GM23338 (cell line): ENCODE measurements at regions not wholly inside any gene's neighbourhood (a gene's known extent, or its start where the extent isn't known, plus 50 kb on each side); places are given as distances from the start of the nearest gene placed in this dataset.

Source experiments
- ATAC-seq: fragments of 200-7000 bp; cut with Tn5 transposase; 3 replicates; pipeline ENCODE4 v1.9.1; 2020
- DNase-seq: peaks from one replicate; pipeline ENCODE4 v3.0.0-alpha.2; 2015; ENCODE audit warnings: low spot score
- H2AFZ ChIP-seq: fragments of 200-600 bp; sonication (generic); 2 replicates; pipeline ENCODE4 v1.8.0; 2016; ENCODE audit warnings: antibody characterized with exemption, mild to moderate bottlenecking, moderate library complexity
- H3F3A ChIP-seq: fragments of 200-600 bp; sonication (generic); replicated peaks from 2 replicates; pipeline ENCODE4 v1.8.0; 2017; ENCODE audit warnings: antibody characterized with exemption, mixed run types, low read depth
- H3K27ac ChIP-seq: fragments of 200-600 bp; sonication (generic); 2 replicates; pipeline ENCODE4 v1.6.1; 2016; ENCODE audit warnings: low read depth
- H3K27me3 ChIP-seq: fragments of 200-600 bp; sonication (generic); 2 replicates; pipeline ENCODE4 v1.8.0; 2016; ENCODE audit warnings: mild to moderate bottlenecking, mixed run types, moderate library complexity; ENCODE audit not compliant: insufficient read depth
- H3K36me3 ChIP-seq: fragments of 200-600 bp; sonication (generic); 2 replicates; pipeline ENCODE4 v1.8.0; 2016; ENCODE audit warnings: mild to moderate bottlenecking; ENCODE audit not compliant: insufficient read depth
- H3K4me1 ChIP-seq: fragments of 200-600 bp; sonication (generic); 2 replicates; pipeline ENCODE4 v1.8.0; 2016; ENCODE audit warnings: mild to moderate bottlenecking, moderate library complexity; ENCODE audit not compliant: insufficient read depth
- H3K4me2 ChIP-seq: fragments of 200-600 bp; sonication (generic); 2 replicates; pipeline ENCODE4 v1.7.1; 2017; ENCODE audit warnings: mixed run types
- H3K4me3 ChIP-seq: fragments of 200-600 bp; sonication (generic); 2 replicates; pipeline ENCODE4 v1.6.1; 2016; ENCODE audit warnings: mixed run types
- H3K79me2 ChIP-seq: fragments of 200-600 bp; sonication (generic); replicated peaks from 2 replicates; pipeline ENCODE4 v1.8.0; 2017; ENCODE audit warnings: mild to moderate bottlenecking; ENCODE audit not compliant: insufficient read depth
- H3K9me2 ChIP-seq: fragments of 200-600 bp; sonication (generic); 2 replicates; pipeline ENCODE4 v1.8.0; 2017; ENCODE audit not compliant: insufficient read depth
- H4K20me1 ChIP-seq: fragments of 200-600 bp; sonication (generic); replicated peaks from 2 replicates; pipeline ENCODE4 v1.8.0; 2017; ENCODE audit warnings: mild to moderate bottlenecking; ENCODE audit not compliant: insufficient read depth
- H3K27ac Mint-ChIP-seq: 2 replicates; pipeline ENCODE4 v1.8.0; 2020; ENCODE audit warnings: inconsistent platforms, mild to moderate bottlenecking, moderate library complexity, mixed read lengths
- H3K27me3 Mint-ChIP-seq: 3 replicates; pipeline ENCODE4 v1.8.0; 2022; ENCODE audit warnings: low read depth, mild to moderate bottlenecking, moderate library complexity, mixed read lengths, inconsistent platforms; ENCODE audit not compliant: insufficient read depth, poor library complexity
- H3K36me3 Mint-ChIP-seq: 3 replicates; pipeline ENCODE4 v1.8.0; 2021; ENCODE audit warnings: low read depth, mild to moderate bottlenecking, inconsistent platforms, moderate library complexity, mixed read lengths
- H3K4me1 Mint-ChIP-seq: 3 replicates; pipeline ENCODE4 v1.8.0; 2020; ENCODE audit warnings: mild to moderate bottlenecking, inconsistent platforms, mixed read lengths
- H3K4me3 Mint-ChIP-seq: 3 replicates; pipeline ENCODE4 v1.8.0; 2021; ENCODE audit warnings: moderate library complexity, mild to moderate bottlenecking, inconsistent platforms, mixed read lengths
- H3K9me3 Mint-ChIP-seq: 3 replicates; pipeline ENCODE4 v1.8.0; 2020; ENCODE audit warnings: moderate library complexity, mild to moderate bottlenecking, inconsistent platforms, mixed read lengths
- EZH2 ChIP-seq: fragments of 200-600 bp; sonication (generic); IDR thresholded peaks from one replicate; pipeline ENCODE4 v1.8.0; 2017; ENCODE audit warnings: antibody characterized with exemption, mild to moderate bottlenecking, low read depth; ENCODE audit not compliant: unreplicated experiment
- EZH2phosphoT487 ChIP-seq: fragments of 200-600 bp; sonication (generic); IDR thresholded peaks from one replicate; pipeline ENCODE4 v1.8.1; 2018; ENCODE audit warnings: antibody characterized with exemption; ENCODE audit not compliant: unreplicated experiment
- JUNB ChIP-seq: IDR thresholded peaks from one replicate; pipeline ENCODE4 v1.6.1; 2016; ENCODE audit warnings: antibody characterized with exemption; ENCODE audit not compliant: unreplicated experiment
- NANOG ChIP-seq: IDR thresholded peaks from 2 replicates; pipeline ENCODE4 v1.6.1; 2016; ENCODE audit warnings: antibody characterized with exemption, borderline replicate concordance
- STAT1 ChIP-seq: IDR thresholded peaks from one replicate; pipeline ENCODE4 v1.6.1; 2016; ENCODE audit warnings: antibody characterized with exemption; ENCODE audit not compliant: unreplicated experiment
- ZNF114 ChIP-seq: fragments of 250-450 bp; sonication (Bioruptor Pico); IDR thresholded peaks from 2 replicates; pipeline ENCODE4 v1.5.0; 2020; ENCODE audit warnings: mild to moderate bottlenecking, moderate library complexity
- ZNF331 ChIP-seq: fragments of 250-450 bp; sonication (Bioruptor Pico); IDR thresholded peaks from 2 replicates; pipeline ENCODE4 v1.5.0; 2020; ENCODE audit warnings: low read depth, mild to moderate bottlenecking, moderate library complexity
- TF ChIP-seq, protein P1 (sequence below): IDR thresholded peaks from 2 replicates; pipeline ENCODE4 v1.6.1; 2016; ENCODE audit warnings: antibody characterized with exemption

DNA sequence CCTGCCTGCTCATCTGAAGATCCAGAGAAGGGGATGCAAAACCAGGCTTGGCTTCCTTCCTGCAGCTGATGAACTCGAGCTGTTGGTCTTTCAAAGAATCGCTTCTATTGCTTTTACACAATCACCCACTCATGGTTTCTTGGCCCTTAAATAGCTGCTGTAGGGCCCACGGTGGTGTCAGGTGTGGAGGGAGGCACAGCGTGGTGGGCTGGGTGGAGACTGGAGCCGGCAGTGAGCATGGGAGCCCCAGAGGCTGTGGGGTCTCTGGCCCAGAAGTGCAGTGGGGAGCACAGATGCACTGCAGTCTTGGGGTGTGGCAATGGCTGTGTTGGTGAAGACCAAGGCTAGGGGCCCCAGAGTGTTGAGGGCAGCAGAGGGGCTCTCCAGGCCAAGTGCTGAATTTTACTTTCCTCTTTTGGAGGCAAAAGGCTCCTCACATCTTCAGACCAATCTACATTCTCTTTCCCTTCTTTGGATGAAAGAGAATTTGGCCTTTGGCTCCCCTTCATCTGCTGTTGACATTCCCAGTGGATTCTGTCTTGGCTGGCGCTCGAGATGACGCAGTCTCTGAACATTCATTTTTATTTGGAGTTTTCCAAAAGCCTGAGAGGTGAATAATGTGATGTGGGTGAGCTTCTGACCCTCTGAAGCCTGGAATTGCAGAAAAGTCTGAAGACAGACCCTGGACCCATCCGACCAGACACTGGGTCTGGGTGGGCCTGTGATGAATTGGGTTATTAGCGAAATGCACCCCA lies 70.1 kb upstream of the ASB18 start:
- Histone ChIP-seq H4K20me1 (no peaks in the 10 kb centered on the region), H3K4me3 (no peak overlapping the region), H3K27me3 (no peaks in the 10 kb centered on the region), H3K27ac (no peak overlapping the region), H3K4me2 (no peak overlapping the region), H3F3A (no peaks in the 10 kb centered on the region), H3K36me3 (no peaks in the 10 kb centered on the region), H3K79me2 (no peaks in the 10 kb centered on the region), H3K4me1 (0 out of 2 replicates have a peak, but pooled peaks cover 3% of the 10 kb centered on the region), H2AFZ (no peak overlapping the region), H3K9me2 (no peaks in the 10 kb centered on the region)
- no peak for ATAC-seq
- no peaks in the 10 kb centered on the region for H3K36me3 Mint-ChIP-seq
- TF ChIP-seq ZNF114 (CRISPR knock-in tag) (no peak), ZNF331 (CRISPR knock-in tag) (no peak), EZH2 (no peak), EZH2phosphoT487 (no peak)
- TF ChIP-seq, protein P1, sequence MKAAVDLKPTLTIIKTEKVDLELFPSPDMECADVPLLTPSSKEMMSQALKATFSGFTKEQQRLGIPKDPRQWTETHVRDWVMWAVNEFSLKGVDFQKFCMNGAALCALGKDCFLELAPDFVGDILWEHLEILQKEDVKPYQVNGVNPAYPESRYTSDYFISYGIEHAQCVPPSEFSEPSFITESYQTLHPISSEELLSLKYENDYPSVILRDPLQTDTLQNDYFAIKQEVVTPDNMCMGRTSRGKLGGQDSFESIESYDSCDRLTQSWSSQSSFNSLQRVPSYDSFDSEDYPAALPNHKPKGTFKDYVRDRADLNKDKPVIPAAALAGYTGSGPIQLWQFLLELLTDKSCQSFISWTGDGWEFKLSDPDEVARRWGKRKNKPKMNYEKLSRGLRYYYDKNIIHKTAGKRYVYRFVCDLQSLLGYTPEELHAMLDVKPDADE: no peak
- H3K9me3 Mint-ChIP-seq: no peaks in the 10 kb centered on the region
- no peak for DNase-seq
- peaks cover 8% of the 10 kb centered on the region; the same call in 2 of the 3 replicates for H3K4me1 Mint-ChIP-seq
- H3K27me3 Mint-ChIP-seq: peaks cover 8% of the 10 kb centered on the region
- no peak overlapping the region for H3K27ac Mint-ChIP-seq
- no peak overlapping the region for H3K4me3 Mint-ChIP-seq

DNA sequence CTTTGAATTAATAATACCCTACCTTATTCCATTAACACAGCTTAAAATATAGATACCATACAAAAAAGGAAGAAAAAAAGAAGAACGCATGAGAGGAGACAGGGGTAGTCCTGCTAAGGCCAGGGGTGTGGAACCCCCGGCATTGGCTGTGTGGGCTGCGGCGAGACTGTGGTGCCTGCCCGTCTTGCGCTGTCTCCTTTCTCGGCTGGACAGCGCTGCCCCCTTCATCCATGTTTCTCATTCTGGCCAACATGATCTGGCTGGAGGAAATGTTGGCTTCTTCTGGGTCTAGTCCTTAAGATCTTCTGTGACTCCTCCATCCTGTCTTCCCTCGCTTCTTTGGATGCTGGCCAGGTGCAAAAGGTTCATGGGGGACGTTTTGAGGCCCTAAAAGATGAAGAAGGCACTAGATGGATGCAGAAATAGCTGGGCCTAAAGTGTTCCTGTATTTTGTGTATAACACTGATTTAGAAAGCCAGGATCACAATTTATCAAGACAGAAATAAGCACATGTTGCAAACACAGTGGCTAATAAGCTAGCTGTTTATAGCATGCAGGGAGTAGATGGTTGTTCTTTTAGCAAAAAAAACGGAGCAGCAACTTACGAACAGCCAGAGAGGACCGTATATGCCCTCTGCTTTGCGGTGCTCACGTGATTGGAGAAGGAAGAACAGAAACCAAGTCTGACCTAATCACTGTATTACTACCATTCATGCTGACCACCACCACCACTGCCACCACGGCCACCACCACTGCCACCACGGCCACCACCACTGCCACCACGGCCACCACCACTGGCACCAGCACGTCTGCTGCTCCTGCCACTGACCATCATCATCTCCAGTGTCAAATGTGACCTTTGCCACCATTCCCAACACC lies 71.7 kb upstream of the ASB18 start:
- Histone ChIP-seq H3K79me2 (no peaks in the 10 kb centered on the region), H3F3A (no peaks in the 10 kb centered on the region), H3K4me1 (0 out of 2 replicates have a peak, but pooled peaks cover 4% of the 10 kb centered on the region), H3K4me2 (no peak overlapping the region), H3K4me3 (no peak overlapping the region), H3K36me3 (no peaks in the 10 kb centered on the region), H3K27me3 (no peaks in the 10 kb centered on the region), H4K20me1 (no peaks in the 10 kb centered on the region), H3K9me2 (no peaks in the 10 kb centered on the region), H2AFZ (no peak overlapping the region), H3K27ac (no peak overlapping the region)
- TF ChIP-seq STAT1: no peak
- no peak for TF ChIP-seq NANOG
- no peak for TF ChIP-seq JUNB
- DNase-seq: no peak
- peaks cover 4% of the 10 kb centered on the region; the same call in 1 of the 3 replicates for H3K9me3 Mint-ChIP-seq
- H3K27ac Mint-ChIP-seq: no peak overlapping the region
- peaks cover 7% of the 10 kb centered on the region; the same call in 1 of the 3 replicates for H3K36me3 Mint-ChIP-seq
- no peak overlapping the region for H3K4me3 Mint-ChIP-seq
- peaks cover 8% of the 10 kb centered on the region; the same call in 2 of the 3 replicates for H3K4me1 Mint-ChIP-seq
- ATAC-seq: no peak
- peaks cover 10% of the 10 kb centered on the region for H3K27me3 Mint-ChIP-seq
